ENCODE measurements at regions not wholly inside any gene's neighbourhood (a gene's known extent, or its start where the extent isn't known, plus 50 kb on each side); places are given as distances from the start of the nearest gene placed in this dataset.

GRCh38 chr1:67618285-67619018 is 66.5 kb upstream of the GADD45A start (continued):
- TF ChIP-seq RAD51 (IDR thresholded peaks at IDR 0.05) (no peak), RCOR1 (conservative IDR thresholded peaks at IDR 0.05; ENCODE audit: low read depth, low read length) (no peak), MAX (IDR thresholded peaks at IDR 0.05; ENCODE audit: low read depth, low read length) (no peak), HDAC6 (IDR thresholded peaks at IDR 0.05; ENCODE audit: unreplicated experiment) (no peak), CEBPB (IDR thresholded peaks at IDR 0.05; ENCODE audit: borderline replicate concordance in 1 of 2, low read depth in 2 of 2, low read length in 2 of 2) (no peak), SMARCA5 (IDR thresholded peaks at IDR 0.05) (no peak), E2F4 (IDR thresholded peaks at IDR 0.05; ENCODE audit: low read depth, low read length) (no peak), ZBTB4 (CRISPR knock-in tag; IDR thresholded peaks at IDR 0.05) (no peak), CREM (IDR thresholded peaks at IDR 0.05; ENCODE audit: low read depth) (no peak), SPI1 (IDR thresholded peaks at IDR 0.05; ENCODE audit: borderline replicate concordance, insufficient read depth, low read depth, low read length) (no peak), SMC3 (IDR thresholded peaks at IDR 0.05; ENCODE audit: borderline replicate concordance, low read length) (no peak)

Data from GM12878 (cell line).